ENCODE measurements at regions not wholly inside any gene's neighbourhood (a gene's known extent, or its start where the extent isn't known, plus 50 kb on each side); places are given as distances from the start of the nearest gene placed in this dataset.

- TF ChIP-seq TAF1 (IDR thresholded peaks at IDR 0.05; ENCODE audit: low read depth) = no peak
- no peak for TF ChIP-seq RAD21 (IDR thresholded peaks at IDR 0.05; ENCODE audit: low read depth)
Measured at GRCh38 chr13:68627379-68627778, 1397.2 kb upstream of the PCDH9 start.
